C4-2B (cell line): ENCODE measurements at regions not wholly inside any gene's neighbourhood (a gene's known extent, or its start where the extent isn't known, plus 50 kb on each side); places are given as distances from the start of the nearest gene placed in this dataset.

ENCODE experiments used
- H3K27ac ChIP-seq: fragments of 450-650 bp; 2 replicates; pipeline ENCODE4 v1.5.1; 2017
- ZFX ChIP-seq: fragments of 450-650 bp; IDR thresholded peaks from 2 replicates; pipeline ENCODE4 v1.6.1; 2017
- TF ChIP-seq, protein P1 (sequence below): fragments of 450-650 bp; conservative IDR thresholded peaks from 2 replicates; pipeline ENCODE4 v1.5.1; 2017; ENCODE audit warnings: mild to moderate bottlenecking

DNA sequence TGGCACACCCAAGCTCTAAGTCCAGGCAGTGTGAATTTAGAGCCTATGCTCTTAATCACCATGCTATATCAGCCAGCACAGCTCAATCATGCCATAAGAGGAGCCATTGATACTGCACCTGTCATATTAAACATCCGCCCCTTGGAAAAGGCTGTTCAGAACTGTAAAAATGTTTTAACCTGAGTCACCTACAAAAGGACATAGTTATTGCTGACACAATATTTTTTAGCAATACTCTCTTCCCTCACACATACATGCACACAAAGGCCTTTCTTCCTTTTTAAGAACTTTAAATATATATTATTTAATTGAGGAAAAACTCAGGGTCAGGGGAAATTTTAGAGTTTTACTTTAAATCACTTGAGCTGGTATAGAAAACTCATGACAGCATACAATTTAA is 83.5 kb upstream of the ATXN7L3B start:
- TF ChIP-seq ZFX = no peak
- TF ChIP-seq, protein P1, sequence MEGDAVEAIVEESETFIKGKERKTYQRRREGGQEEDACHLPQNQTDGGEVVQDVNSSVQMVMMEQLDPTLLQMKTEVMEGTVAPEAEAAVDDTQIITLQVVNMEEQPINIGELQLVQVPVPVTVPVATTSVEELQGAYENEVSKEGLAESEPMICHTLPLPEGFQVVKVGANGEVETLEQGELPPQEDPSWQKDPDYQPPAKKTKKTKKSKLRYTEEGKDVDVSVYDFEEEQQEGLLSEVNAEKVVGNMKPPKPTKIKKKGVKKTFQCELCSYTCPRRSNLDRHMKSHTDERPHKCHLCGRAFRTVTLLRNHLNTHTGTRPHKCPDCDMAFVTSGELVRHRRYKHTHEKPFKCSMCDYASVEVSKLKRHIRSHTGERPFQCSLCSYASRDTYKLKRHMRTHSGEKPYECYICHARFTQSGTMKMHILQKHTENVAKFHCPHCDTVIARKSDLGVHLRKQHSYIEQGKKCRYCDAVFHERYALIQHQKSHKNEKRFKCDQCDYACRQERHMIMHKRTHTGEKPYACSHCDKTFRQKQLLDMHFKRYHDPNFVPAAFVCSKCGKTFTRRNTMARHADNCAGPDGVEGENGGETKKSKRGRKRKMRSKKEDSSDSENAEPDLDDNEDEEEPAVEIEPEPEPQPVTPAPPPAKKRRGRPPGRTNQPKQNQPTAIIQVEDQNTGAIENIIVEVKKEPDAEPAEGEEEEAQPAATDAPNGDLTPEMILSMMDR = no peak
- H3K27ac ChIP-seq = no peak overlapping the region

DNA sequence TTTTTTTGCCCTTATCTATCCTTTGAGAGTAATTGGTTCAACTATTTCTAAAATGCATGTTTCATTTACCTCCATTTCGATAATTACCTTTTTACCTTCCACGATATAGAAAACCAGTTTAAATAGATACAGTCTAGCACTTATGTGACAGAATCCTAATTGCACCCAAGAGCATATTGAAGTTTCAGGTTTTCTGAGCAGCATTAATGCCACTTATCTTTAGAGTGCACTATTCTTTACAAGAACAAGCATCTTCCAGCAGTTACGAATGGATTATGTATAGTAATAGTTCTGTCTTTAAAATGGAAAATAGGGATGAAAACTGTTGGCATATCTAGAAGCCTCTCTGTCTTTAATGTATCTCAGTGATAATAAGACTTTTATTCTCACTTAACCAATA is 82.2 kb upstream of the ATXN7L3B start:
- TF ChIP-seq ZFX = no peak
- TF ChIP-seq, protein P1 = no peak
- no peak overlapping the region for H3K27ac ChIP-seq

DNA sequence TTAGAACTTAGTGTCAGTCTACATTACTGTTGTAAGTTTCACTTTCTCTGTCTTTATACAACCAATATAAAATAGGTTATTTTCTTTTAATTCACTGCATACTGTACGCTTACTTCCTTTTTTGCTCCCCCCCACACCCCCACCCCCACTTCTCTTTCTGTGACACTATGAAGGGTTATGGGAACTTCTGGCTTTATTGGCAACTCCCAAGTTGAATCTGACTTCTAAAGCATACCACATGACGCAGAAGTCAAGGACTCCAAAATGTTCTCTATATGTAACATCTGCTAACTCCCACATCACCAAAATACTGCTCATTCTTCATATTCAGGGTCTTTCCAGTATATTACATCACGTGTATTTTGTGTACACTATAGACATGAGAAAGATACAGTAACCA is 81.2 kb upstream of the ATXN7L3B start:
- H3K27ac ChIP-seq = no peak overlapping the region
- no peak for TF ChIP-seq ZFX
- TF ChIP-seq, protein P1 = no peak

DNA sequence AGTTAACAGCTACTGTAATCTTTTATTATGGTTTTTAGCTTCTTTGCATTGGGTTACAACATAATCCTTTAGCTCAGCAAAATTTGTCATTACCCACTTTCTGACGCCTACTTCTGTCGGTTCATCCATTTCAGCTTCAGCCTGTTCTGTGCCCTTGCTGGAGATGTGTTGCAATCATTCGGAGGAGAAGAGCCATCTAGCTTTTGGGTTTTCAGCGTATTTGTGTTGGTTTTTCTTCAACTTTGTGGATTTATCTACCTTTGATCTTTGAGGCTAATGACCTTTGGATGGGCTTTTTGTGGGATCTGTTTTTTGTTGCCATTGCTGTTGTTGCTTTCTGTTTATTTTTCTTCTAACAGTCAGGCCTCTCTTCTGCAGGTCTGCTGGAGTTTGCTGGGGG is 69.2 kb upstream of the ATXN7L3B start:
- TF ChIP-seq ZFX = no peak
- TF ChIP-seq, protein P1 = no peak
- H3K27ac ChIP-seq = no peak overlapping the region

DNA sequence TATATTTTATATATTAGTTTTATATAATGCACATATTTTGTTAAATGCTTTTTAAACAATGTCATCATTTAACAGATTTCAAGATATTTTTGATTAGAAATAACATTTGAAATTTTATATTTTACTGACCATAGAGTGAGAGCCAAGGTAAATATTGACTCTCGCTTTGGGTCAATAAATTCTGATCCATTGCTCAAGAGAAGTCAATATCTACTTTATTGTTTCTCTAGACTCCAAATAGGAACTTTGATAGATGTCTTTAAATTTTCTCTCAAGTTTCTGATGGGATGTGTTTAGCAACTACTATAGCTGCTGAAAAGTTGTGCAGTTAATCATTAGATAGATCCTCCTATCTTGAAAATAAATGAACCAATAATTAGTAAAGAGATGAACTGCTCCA is 61.4 kb upstream of the ATXN7L3B start:
- H3K27ac ChIP-seq = no peak overlapping the region
- no peak for TF ChIP-seq ZFX
- TF ChIP-seq, protein P1 = no peak

DNA sequence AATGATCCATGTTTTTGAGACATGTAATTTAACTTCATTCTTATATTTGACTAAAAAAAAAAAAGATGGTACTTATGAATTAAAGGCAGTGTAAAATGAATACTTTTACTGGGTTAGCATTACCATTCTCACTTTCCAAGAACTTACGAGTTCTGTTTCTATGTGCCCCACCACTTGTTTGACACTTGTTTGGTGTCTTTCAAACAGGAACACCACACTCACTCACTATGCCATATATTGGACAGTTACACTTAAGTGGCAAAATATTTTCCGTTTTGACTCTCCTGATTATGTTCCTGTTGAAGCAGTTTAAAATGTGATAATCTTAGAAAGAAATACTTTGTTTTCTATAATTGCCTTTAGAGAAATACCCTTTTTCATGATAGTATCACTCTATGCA is 56.6 kb upstream of the ATXN7L3B start:
- TF ChIP-seq ZFX = no peak
- TF ChIP-seq, protein P1 = no peak
- H3K27ac ChIP-seq = no peak overlapping the region

DNA sequence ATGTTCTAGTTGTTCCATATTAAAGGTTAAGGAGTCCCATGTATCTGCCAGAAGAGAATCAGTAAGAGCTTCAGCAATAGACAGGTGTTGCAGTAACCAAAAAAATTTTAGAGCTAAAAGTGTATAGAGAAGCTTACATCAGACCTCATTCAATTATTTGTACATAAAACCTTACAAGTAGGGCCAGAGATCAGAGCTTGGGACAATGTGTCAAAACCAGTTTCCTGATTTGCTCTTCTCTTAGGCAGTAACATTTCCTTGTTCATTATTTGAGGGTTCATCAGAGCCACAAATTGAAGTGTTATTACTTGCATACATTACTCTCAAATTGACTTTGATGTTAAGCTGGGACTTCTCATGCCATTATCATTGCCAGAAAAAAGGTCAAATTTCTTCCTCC is 55.5 kb upstream of the ATXN7L3B start:
- no peak for TF ChIP-seq ZFX
- TF ChIP-seq, protein P1 = no peak
- no peak overlapping the region for H3K27ac ChIP-seq
